Tibial nerve (tissue), 4 donors: ENCODE measurements at regions not wholly inside any gene's neighbourhood (a gene's known extent, or its start where the extent isn't known, plus 50 kb on each side); places are given as distances from the start of the nearest gene placed in this dataset.

Source experiments
- DNase-seq, 2 donors: peaks; one replicate each; pipeline ENCODE4 v3.0.0-alpha.2; 2019; ENCODE audit warnings: low spot score in 2 of 2
- H3K27ac ChIP-seq, 4 donors: fragments of 200-600 bp; sonication (generic) in 3 of 4; one replicate each; pipeline ENCODE4 v1.5.1; 2017 to 2019; ENCODE audit warnings: mild to moderate bottlenecking in 1 of 4
- H3K27me3 ChIP-seq, 2 donors: fragments of 200-600 bp; sonication (generic) in 1 of 2; one replicate each; pipeline versions ENCODE4 v1.5.1 to v1.6.0; 2017 to 2019
- H3K36me3 ChIP-seq, 3 donors: fragments of 200-600 bp; sonication (generic); one replicate each; pipeline ENCODE4 v1.5.1; 2018 to 2019
- H3K4me1 ChIP-seq, 4 donors: fragments of 200-600 bp; sonication (generic) in 3 of 4; one replicate each; pipeline ENCODE4 v1.5.1; 2017 to 2019
- H3K4me3 ChIP-seq, 4 donors: fragments of 200-600 bp; sonication (generic) in 3 of 4; one replicate each; pipeline ENCODE4 v1.5.1; 2017 to 2019; ENCODE audit warnings: mild to moderate bottlenecking in 1 of 4, moderate library complexity in 1 of 4
- H3K9me3 ChIP-seq, 4 donors: fragments of 200-600 bp; sonication (generic) in 3 of 4; one replicate each; pipeline ENCODE4 v1.5.1; 2017 to 2019
- CTCF ChIP-seq, 5 experiments: fragments of 200-600 bp in 3 of 5; fragments of 450-650 bp in 2 of 5; sonication (generic) in 3 of 5; IDR thresholded peaks; one replicate each; pipeline ENCODE4 v1.5.1; 2016 to 2019; ENCODE audit warnings: antibody characterized with exemption in 5 of 5, mild to moderate bottlenecking in 3 of 5, moderate library complexity in 2 of 5
- EP300 ChIP-seq, 2 donors: sonication (generic); formaldehyde crosslinking; IDR thresholded peaks; one replicate each; pipeline ENCODE4 v1.6.1; 2017; ENCODE audit warnings: antibody characterized with exemption in 2 of 2, mild to moderate bottlenecking in 1 of 2
- POLR2A ChIP-seq, 2 donors: fragments of 450-650 bp; IDR thresholded peaks; one replicate each; pipeline ENCODE4 v1.6.1; 2017; ENCODE audit warnings: antibody characterized with exemption in 2 of 2, mild to moderate bottlenecking in 2 of 2, moderate library complexity in 2 of 2
- WGBS, 2 donors: methylation state at CpG; one replicate each; pipeline ENCODE4 v1.1.5; 2018; 5-methylcytosine and 5-hydroxymethylcytosine counted together

DNA sequence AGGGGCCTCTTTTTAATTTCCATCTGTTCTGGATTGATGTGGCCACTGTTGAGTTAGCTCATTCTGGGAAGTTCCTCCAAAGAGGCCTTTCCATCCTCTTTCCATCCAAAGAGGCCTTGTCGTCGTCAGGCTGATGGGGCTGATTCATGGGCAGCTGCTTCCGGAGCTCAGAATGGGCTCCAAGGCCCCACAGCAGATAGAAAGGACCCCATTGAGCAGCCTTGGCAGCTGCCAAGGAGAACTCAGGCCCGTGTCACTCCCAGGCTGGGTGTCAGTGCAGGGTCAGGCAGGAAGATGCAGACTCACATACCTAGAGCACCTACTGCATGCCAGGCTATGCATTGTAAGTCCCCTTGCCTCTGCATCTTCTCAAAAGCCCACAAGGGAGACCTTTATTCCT lies 524.1 kb downstream of the MIAT start:
- Histone ChIP-seq H3K4me1 (peaks cover 0 to 2% (median 0%) of the 10 kb centered on the region in 4 donors), H3K27me3 (peaks cover 0 to 6% of the 10 kb centered on the region in 2 donors), H3K4me3 (no peak overlapping the region), H3K36me3 (no peaks in the 10 kb centered on the region), H3K27ac (no peak overlapping the region), H3K9me3 (no peaks in the 10 kb centered on the region)
- TF ChIP-seq POLR2A (IDR thresholded peaks at IDR 0.05): no peak
- TF ChIP-seq EP300 (IDR thresholded peaks at IDR 0.05): no peak
- no peak for TF ChIP-seq CTCF (IDR thresholded peaks at IDR 0.05)
- 39 to 73% methylated on average over 4 of the region's 4 CpGs for WGBS, 2 donors
- no peak for DNase-seq

GRCh38 chr22:27183474-27183873 lies 526.1 kb downstream of the MIAT start:
- Histone ChIP-seq H3K4me1 (no peaks in the 10 kb centered on the region), H3K36me3 (no peaks in the 10 kb centered on the region), H3K9me3 (peaks cover 0 to 3% (median 0%) of the 10 kb centered on the region in 4 donors), H3K4me3 (no peak overlapping the region), H3K27me3 (no peaks in the 10 kb centered on the region), H3K27ac (no peak overlapping the region)
- WGBS, 2 donors: 83 to 88% methylated on average over 6 of the region's 6 CpGs
- no peak for DNase-seq
- no peak for TF ChIP-seq EP300 (IDR thresholded peaks at IDR 0.05)
- no peak for TF ChIP-seq POLR2A (IDR thresholded peaks at IDR 0.05)
- no peak for TF ChIP-seq CTCF (IDR thresholded peaks at IDR 0.05)

DNA sequence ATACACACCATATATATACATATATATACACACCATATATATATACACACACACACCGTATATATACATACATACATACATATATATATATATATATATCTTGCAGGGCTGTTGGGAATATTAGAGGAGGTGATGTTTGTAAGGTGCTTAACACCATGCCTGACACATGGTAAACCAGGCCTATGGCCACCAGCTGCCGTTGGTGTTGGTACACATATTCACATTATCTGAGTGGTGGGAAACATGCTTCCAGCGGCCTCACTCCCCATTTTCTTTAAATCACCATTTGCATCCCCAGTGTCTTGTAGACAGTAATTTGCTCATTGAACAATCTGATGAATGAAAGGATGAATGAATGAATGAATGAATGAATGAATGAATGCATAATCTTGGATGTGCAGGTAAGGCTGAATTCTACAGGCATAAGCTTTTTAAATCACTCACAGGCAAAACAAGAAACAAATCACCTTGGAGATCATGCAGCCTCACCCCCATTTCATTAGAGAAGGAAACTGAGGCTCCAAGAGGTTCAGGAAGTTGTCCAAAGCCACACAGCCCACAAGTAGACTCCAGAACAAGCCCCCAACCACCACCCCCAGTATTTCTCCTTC lies 527.8 kb downstream of the MIAT start:
- H3K4me3 ChIP-seq: no peak overlapping the region
- 87 to 93% methylated on average over 3 of the region's 3 CpGs for WGBS, 2 donors
- H3K4me1 ChIP-seq: no peaks in the 10 kb centered on the region
- no peaks in the 10 kb centered on the region for H3K27me3 ChIP-seq
- TF ChIP-seq POLR2A (IDR thresholded peaks at IDR 0.05) (no peak), EP300 (IDR thresholded peaks at IDR 0.05) (no peak)
- DNase-seq: no peak
- no peak overlapping the region for H3K27ac ChIP-seq
- H3K9me3 ChIP-seq: peaks cover 0 to 3% (median 0%) of the 10 kb centered on the region in 4 donors
- H3K36me3 ChIP-seq: no peaks in the 10 kb centered on the region

GRCh38 chr22:27185760-27186302 lies 528.4 kb downstream of the MIAT start:
- H3K27ac ChIP-seq: no peak overlapping the region
- H3K27me3 ChIP-seq: no peaks in the 10 kb centered on the region
- H3K9me3 ChIP-seq: peaks cover 0 to 8% (median 0%) of the 10 kb centered on the region in 4 donors
- H3K4me1 ChIP-seq: no peaks in the 10 kb centered on the region
- H3K4me3 ChIP-seq: no peak overlapping the region
- WGBS, 2 donors: 84 to 85% methylated on average over 12 of the region's 12 CpGs
- no peak for DNase-seq
- TF ChIP-seq CTCF (IDR thresholded peaks at IDR 0.05) (no peak), POLR2A (IDR thresholded peaks at IDR 0.05) (no peak), EP300 (IDR thresholded peaks at IDR 0.05) (no peak)
- no peaks in the 10 kb centered on the region for H3K36me3 ChIP-seq

GRCh38 chr22:27186643-27187042 lies 529.3 kb downstream of the MIAT start:
- Histone ChIP-seq H3K36me3 (no peaks in the 10 kb centered on the region), H3K4me3 (no peak overlapping the region), H3K27me3 (no peaks in the 10 kb centered on the region), H3K27ac (no peak overlapping the region), H3K4me1 (no peaks in the 10 kb centered on the region), H3K9me3 (peaks cover 0 to 16% (median 3%) of the 10 kb centered on the region in 4 donors)
- TF ChIP-seq EP300 (IDR thresholded peaks at IDR 0.05) (no peak), POLR2A (IDR thresholded peaks at IDR 0.05) (no peak), CTCF (IDR thresholded peaks at IDR 0.05) (no peak)
- WGBS, 2 donors: 50 to 64% methylated on average over 7 of the region's 7 CpGs
- DNase-seq: no peak
